ENCODE measurements at regions not wholly inside any gene's neighbourhood (a gene's known extent, or its start where the extent isn't known, plus 50 kb on each side); places are given as distances from the start of the nearest gene placed in this dataset.

- no peak for DNase-seq
- intact Hi-C loops (cut with micrococcal nuclease): no loop called here
- no peak for ATAC-seq
These were observed 187.8 kb upstream of the KCND3 start for GRCh38 chr1:112177314-112177713.

- no peak for DNase-seq
- ATAC-seq: no peak
- intact Hi-C loops (cut with micrococcal nuclease): no loop called here
These were observed 199.1 kb upstream of the KCND3 start for GRCh38 chr1:112188611-112189010.

- DNase-seq: no peak
- ATAC-seq: peak; percentile 71
- intact Hi-C loops (cut with micrococcal nuclease): no loop called here
These were observed 199.9 kb upstream of the CTTNBP2NL start for GRCh38 chr1:112196008-112196588.

- ATAC-seq (no peak), DNase-seq (no peak)
- intact Hi-C loops (cut with micrococcal nuclease): no loop called here
These were observed 199.3 kb upstream of the CTTNBP2NL start for GRCh38 chr1:112196731-112197130.

GRCh38 chr1:112209493-112209892 is 186.5 kb upstream of the CTTNBP2NL start:
- intact Hi-C loops (cut with micrococcal nuclease): no loop called here
- ATAC-seq: no peak
- no peak for DNase-seq

- DNase-seq: no peak
- intact Hi-C loops (cut with micrococcal nuclease): no loop called here
These were observed 176.7 kb upstream of the CTTNBP2NL start for GRCh38 chr1:112219267-112219666.

GRCh38 chr1:112230232-112230631 is 165.8 kb upstream of the CTTNBP2NL start:
- intact Hi-C loops (cut with micrococcal nuclease): no loop called here
- DNase-seq: no peak
- ATAC-seq: no peak

More at GRCh38 chr1:112219267-112219666, 176.7 kb upstream of the CTTNBP2NL start:
- no peak for ATAC-seq

- ATAC-seq: no peak
- intact Hi-C loops (cut with micrococcal nuclease): no loop called here
These were observed 164.7 kb upstream of the CTTNBP2NL start for GRCh38 chr1:112231331-112231730.

GRCh38 chr1:112232848-112233247 is 163.2 kb upstream of the CTTNBP2NL start:
- ATAC-seq (no peak), DNase-seq (no peak)
- intact Hi-C loops (cut with micrococcal nuclease): no loop called here

More at GRCh38 chr1:112231331-112231730, 164.7 kb upstream of the CTTNBP2NL start:
- DNase-seq: no peak

- DNase-seq (no peak), ATAC-seq (no peak)
- intact Hi-C loops (cut with micrococcal nuclease): no loop called here
These were observed 161.3 kb upstream of the CTTNBP2NL start for GRCh38 chr1:112234710-112235109.

- no peak for DNase-seq
- ATAC-seq: no peak
- intact Hi-C loops (cut with micrococcal nuclease): no loop called here
These were observed 157.9 kb upstream of the CTTNBP2NL start for GRCh38 chr1:112237983-112238545.

GRCh38 chr1:112239683-112240330 is 156.2 kb upstream of the CTTNBP2NL start:
- ATAC-seq: no peak
- intact Hi-C loops (cut with micrococcal nuclease): no loop called here
- DNase-seq: no peak

GRCh38 chr1:112242470-112242869 is 153.5 kb upstream of the CTTNBP2NL start:
- no peak for ATAC-seq
- no peak for DNase-seq
- intact Hi-C loops (cut with micrococcal nuclease): no loop called here

- no peak for DNase-seq
- ATAC-seq: no peak
- intact Hi-C loops (cut with micrococcal nuclease): no loop called here
These were observed 151.9 kb upstream of the CTTNBP2NL start for GRCh38 chr1:112244131-112244530.

- DNase-seq (no peak), ATAC-seq (peak; percentile 89)
- intact Hi-C loops (cut with micrococcal nuclease): no loop called here
These were observed 150.9 kb upstream of the CTTNBP2NL start for GRCh38 chr1:112245114-112245513.

- intact Hi-C loops (cut with micrococcal nuclease): no loop called here
- ATAC-seq (peak; percentile 8), DNase-seq (no peak)
These were observed 148.9 kb upstream of the CTTNBP2NL start for GRCh38 chr1:112247036-112247597.

- intact Hi-C loops (cut with micrococcal nuclease): no loop called here
- peak; percentile 69 for DNase-seq
- peak; percentile 65 for ATAC-seq
These were observed 148.1 kb upstream of the CTTNBP2NL start for GRCh38 chr1:112247961-112248360.

GRCh38 chr1:112250892-112251291 is 145.1 kb upstream of the CTTNBP2NL start:
- no peak for DNase-seq

GRCh38 chr1:112251766-112252506 is 144.1 kb upstream of the CTTNBP2NL start:
- DNase-seq (no peak), ATAC-seq (no peak)
- intact Hi-C loops (cut with micrococcal nuclease): no loop called here

More at GRCh38 chr1:112250892-112251291, 145.1 kb upstream of the CTTNBP2NL start:
- ATAC-seq: no peak
- intact Hi-C loops (cut with micrococcal nuclease): no loop called here

GRCh38 chr1:112253366-112253765 is 142.6 kb upstream of the CTTNBP2NL start:
- intact Hi-C loops (cut with micrococcal nuclease): no loop called here
- no peak for ATAC-seq
- no peak for DNase-seq
